ENCODE measurements at regions not wholly inside any gene's neighbourhood (a gene's known extent, or its start where the extent isn't known, plus 50 kb on each side); places are given as distances from the start of the nearest gene placed in this dataset.

GRCh38 chr1:216944864-216945510 lies 221.8 kb upstream of the ESRRG start:
- no peak for TF ChIP-seq CTCF (IDR thresholded peaks at IDR 0.05; ENCODE audit: low read depth, low read length, poor library complexity, severe bottlenecking)
- no peak for TF ChIP-seq EZH2phosphoT487 (IDR thresholded peaks at IDR 0.05; ENCODE audit: borderline replicate concordance, low read length)

Data from DOHH2 (cell line).